ENCODE measurements at regions not wholly inside any gene's neighbourhood (a gene's known extent, or its start where the extent isn't known, plus 50 kb on each side); places are given as distances from the start of the nearest gene placed in this dataset.

- no peak for TF ChIP-seq POLR2AphosphoS5 (IDR thresholded peaks at IDR 0.05; ENCODE audit: low read depth, low read length)
- no peak for TF ChIP-seq TAF1 (IDR thresholded peaks at IDR 0.05; ENCODE audit: borderline replicate concordance, insufficient read depth, low read length)
- TF ChIP-seq REST (IDR thresholded peaks at IDR 0.05; ENCODE audit: insufficient read depth in 1 of 2, low read depth in 2 of 2, low read length in 2 of 2) = no peak
Measured at GRCh38 chr9:134561427-134562145, 80.0 kb upstream of the COL5A1 start.

All from PFSK-1 (cell line).